ENCODE measurements at regions not wholly inside any gene's neighbourhood (a gene's known extent, or its start where the extent isn't known, plus 50 kb on each side); places are given as distances from the start of the nearest gene placed in this dataset.
"Not testable (repeated sequence)": the region's sequence is repeated elsewhere in the genome, so short reads cannot be mapped to it uniquely, and the experiment has no call there.

- peak overlapping the region; percentile 26; the same call in 1 of the 2 replicates for H3K27ac ChIP-seq
Observed at GRCh38 chr7:128561116-128561722, 84.7 kb downstream of the METTL2B start.

- not testable (repeated sequence) for H3K27ac ChIP-seq
Observed at GRCh38 chr7:128562795-128563194, 86.2 kb downstream of the METTL2B start.

- not testable (repeated sequence) for H3K27ac ChIP-seq
Observed at GRCh38 chr7:128564123-128564700, 87.7 kb downstream of the METTL2B start.

- 0 out of 2 replicates have a peak overlapping the region, but pooled peaks have one; percentile 16 for H3K27ac ChIP-seq
Observed at GRCh38 chr7:128564932-128565864, 88.7 kb downstream of the METTL2B start.

GRCh38 chr7:128575277-128575676, 96.8 kb upstream of the GARIN1A start:
- H3K27ac ChIP-seq, result not testable (repeated sequence)

- H3K27ac ChIP-seq, result not testable (repeated sequence)
Observed at GRCh38 chr7:128576953-128577352, 95.1 kb upstream of the GARIN1A start.

- H3K27ac ChIP-seq, result not testable (repeated sequence)
Observed at GRCh38 chr7:128579843-128580242, 92.2 kb upstream of the GARIN1A start.

GRCh38 chr7:128581100-128581499, 91.0 kb upstream of the GARIN1A start:
- H3K27ac ChIP-seq, result not testable (repeated sequence)

GRCh38 chr7:128581825-128582561, 90.1 kb upstream of the GARIN1A start:
- H3K27ac ChIP-seq, result not testable (repeated sequence)

GRCh38 chr7:128586715-128587114, 85.4 kb upstream of the GARIN1A start:
- not testable (repeated sequence) for H3K27ac ChIP-seq

GRCh38 chr7:128591705-128592104, 80.4 kb upstream of the GARIN1A start:
- TF ChIP-seq CTCF (conservative IDR thresholded peaks at IDR 0.05), result no peak
- no peak overlapping the region for H3K27ac ChIP-seq

- H3K27ac ChIP-seq, result not testable (repeated sequence)
Observed at GRCh38 chr7:128592209-128592608, 79.9 kb upstream of the GARIN1A start.

- H3K27ac ChIP-seq, result not testable (repeated sequence)
Observed at GRCh38 chr7:128594061-128594460, 78.0 kb upstream of the GARIN1A start.

GRCh38 chr7:128596336-128597128, 75.6 kb upstream of the GARIN1A start:
- not testable (repeated sequence) for H3K27ac ChIP-seq

- not testable (repeated sequence) for H3K27ac ChIP-seq
Observed at GRCh38 chr7:128598946-128599345, 73.1 kb upstream of the GARIN1A start.

All from VCaP (cell line).